ENCODE measurements at regions not wholly inside any gene's neighbourhood (a gene's known extent, or its start where the extent isn't known, plus 50 kb on each side); places are given as distances from the start of the nearest gene placed in this dataset.

DNA sequence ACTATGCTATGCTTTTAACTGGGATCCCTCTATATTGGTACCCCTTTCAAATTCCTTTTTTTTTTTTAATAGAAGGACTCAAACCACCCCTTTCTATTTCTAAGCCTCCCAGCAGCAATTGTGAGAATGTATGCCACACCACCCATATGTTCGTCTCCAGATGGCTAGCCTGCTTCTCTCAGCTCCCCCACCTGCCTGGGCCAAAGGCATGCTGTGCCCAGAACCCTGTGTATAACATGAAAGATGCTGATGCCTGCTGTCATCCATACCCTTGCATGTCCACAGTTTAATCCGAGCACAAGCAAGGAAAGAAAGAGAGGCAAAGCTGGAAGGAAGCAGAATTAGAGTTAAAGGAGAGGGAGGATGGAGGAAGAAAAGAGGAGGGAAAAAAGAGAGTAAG is 159.5 kb upstream of the CNTN6 start:
- DNase-seq (ENCODE audit: low read depth in 2 of 2) = no peak

DNA sequence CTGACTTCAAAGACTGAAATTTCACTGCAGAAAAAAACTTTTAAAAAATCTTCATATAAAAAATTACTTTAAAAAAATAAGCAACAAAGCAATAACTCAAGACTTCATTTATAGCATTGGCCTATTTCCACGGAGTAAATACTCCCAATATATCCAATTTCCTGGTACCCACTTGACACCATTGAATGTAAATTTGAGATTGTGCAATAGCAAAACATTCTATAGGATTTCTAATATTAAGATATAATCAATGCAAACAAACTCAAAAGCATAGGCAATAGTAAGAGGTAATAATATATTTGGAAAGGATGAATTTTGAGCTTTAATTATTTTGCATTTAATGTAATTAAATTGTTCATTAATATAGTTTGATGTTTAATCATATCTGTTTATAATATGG is 148.0 kb upstream of the CNTN6 start:
- no peak for DNase-seq (ENCODE audit: low read depth in 2 of 2)

DNA sequence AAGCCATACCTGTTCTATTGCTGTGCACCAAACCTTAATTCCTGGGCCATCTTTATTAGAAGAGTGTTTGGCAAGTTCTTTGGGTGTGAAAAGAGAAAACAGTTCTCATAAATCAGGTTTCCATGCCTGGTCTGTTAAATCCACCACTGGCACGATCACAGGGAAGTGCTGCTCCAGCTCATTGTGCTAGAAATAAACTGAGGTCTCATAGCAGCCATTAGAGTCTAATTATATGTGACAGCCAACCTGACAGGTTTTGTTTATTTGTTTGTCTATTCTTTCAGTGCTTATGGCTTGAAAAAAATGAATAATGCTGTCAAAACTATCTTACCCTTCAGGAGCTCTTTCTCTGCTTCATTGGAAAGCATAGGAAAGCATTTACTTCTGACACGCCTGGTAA is 147.1 kb upstream of the CNTN6 start:
- no peak for DNase-seq (ENCODE audit: low read depth in 2 of 2)

DNA sequence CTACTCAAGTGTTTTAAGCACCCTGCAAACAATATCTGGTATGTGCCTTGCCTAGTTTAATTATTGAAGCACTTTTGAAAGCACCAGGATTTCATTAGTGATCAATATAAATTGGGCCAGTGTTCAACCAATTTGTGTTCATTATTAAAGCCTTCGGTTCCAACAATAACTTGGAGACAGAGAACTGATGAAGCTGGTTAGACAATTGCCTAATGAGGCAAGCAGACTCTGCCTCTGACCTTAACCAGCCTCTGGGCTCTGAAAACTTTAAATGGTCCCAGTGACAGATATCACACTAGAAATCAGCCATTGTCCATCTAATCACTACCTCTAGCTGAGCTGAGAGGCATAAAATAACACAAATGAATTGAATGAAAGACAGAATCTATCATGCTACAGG is 139.9 kb upstream of the CNTN6 start:
- DNase-seq (ENCODE audit: low read depth in 2 of 2) = no peak

DNA sequence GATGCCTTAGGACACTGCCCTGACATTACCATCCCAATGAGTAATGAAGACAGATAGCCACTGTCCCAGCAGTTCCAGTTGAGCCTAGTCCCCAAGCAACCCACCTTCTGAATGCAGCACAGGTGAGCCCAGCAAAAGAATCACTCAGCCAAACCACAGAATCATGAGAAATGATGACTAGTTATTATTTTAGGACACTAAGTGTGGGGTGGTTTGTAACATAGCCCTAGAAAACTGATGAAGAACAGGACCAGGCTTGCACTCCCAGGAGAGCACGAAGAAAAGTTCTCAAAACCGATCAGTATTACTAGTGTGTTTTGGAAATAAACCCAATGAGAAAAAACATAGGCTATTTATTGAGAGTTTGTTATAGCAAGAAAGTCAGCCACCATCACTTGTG is 129.6 kb upstream of the CNTN6 start:
- no peak for DNase-seq (ENCODE audit: low read depth in 2 of 2)

DNA sequence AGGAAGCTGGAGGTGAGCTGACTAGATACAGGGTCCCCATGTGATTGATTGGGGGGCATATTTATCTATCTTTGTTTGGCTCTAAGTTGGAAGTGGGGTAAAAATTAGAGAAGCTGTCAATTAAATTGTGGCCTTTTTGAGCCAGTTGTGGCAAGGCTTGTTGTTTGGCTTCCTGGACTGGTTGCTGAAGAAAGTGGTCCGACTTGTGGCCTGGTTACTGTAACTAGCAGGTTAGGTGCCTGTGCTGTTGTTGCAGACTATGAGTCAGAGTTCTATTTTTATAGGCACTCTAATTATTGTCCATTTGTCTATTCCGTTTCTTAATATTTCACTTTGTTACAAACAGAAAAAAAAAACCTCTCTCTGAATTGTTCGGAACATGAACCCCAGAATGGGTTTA is 129.1 kb upstream of the CNTN6 start:
- no peak for DNase-seq (ENCODE audit: low read depth in 2 of 2)

DNA sequence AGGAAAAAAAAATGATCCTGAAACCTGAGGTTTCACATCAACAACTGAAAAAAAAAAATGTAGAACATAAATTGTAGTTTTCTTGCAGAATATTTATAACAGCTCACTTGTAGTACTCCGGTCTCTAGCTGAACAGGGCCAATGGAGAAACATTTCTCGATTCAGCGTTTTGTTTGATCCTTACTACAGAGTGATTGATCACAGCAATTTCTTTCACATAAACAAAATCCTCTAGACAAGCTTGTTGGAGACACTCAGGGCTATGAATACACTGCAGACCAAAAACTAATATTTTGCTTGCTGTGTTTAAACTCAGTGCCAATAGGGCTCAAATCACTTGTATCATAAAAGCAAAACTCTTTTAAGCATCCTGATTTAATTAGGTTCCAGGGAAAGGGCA is 127.0 kb upstream of the CNTN6 start:
- DNase-seq (ENCODE audit: low read depth in 2 of 2) = no peak

DNA sequence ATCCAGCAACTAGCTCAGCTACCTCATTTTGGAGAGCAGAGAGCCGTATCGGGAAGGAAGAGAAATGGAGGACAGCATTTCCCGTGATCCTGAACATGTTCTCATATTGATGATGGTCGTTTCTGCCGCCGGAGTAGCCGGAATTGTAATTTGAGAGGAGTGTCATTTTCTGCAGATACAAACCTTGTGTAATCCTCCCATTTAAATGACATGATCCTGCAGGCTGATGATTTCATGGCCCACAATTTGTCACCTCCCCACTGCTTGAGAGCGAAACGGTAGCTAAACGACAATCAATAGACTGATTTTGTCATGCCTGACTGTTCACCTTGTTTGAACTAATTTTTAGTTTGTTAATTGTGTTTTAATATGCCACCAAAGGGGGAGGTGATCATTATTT is 126.5 kb upstream of the CNTN6 start:
- no peak for DNase-seq (ENCODE audit: low read depth in 2 of 2)

DNA sequence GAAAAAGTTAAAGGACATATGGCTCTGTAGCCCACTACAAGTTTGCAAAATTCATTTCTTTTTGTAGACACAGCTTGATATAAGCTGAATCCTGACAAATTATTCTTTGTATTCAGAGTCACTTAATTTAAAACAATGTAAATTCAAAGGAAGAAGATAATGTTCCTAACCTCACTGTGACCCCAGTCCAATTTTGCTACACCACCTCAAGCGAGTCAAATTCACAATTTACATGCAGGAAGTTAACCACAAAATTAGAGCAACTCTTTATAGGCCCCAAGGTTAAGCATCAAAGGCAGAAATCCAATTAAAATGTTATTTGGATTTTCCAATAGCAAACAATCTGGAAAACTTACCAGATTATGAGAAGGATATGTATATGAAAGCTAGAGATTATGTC is 119.5 kb upstream of the CNTN6 start:
- no peak for DNase-seq (ENCODE audit: low read depth in 2 of 2)

DNA sequence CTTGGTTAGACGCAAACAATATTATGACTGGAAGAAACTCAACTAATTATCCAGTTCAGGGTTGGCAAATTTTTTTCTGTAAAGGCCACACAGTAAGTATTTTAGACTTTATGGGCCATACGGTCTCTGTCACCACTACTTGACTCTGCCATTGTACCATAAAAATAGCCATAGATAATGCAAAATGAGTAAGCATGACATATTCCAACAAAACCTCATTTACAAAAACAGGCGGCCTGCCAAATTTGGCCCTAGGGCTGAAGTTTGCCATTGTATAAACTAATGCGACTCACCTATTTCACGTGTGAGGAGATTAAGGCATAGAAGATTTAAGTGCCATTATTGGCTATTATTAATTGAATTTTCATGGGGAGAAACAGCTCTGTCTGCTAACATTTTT is 116.8 kb upstream of the CNTN6 start:
- DNase-seq (ENCODE audit: low read depth in 2 of 2) = no peak

DNA sequence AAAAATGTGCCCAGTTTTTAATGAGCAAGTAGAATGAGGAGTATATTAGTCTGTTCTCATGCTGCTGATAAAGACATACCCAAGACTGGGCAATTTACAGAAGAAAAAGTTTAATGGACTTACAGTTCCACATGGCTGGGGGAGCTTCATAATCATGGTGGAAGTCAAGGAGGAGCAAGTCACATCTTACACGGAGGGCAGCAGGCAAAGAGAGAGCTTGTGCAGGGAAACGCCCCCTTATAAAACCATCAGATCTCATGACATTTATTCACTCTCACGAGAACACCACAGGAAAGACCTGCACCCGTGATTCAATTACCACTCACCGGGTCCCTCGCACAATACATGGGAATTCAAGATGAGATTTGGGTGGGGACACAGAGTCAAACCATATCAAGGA is 111.7 kb upstream of the CNTN6 start:
- no peak for DNase-seq (ENCODE audit: low read depth in 2 of 2)

DNA sequence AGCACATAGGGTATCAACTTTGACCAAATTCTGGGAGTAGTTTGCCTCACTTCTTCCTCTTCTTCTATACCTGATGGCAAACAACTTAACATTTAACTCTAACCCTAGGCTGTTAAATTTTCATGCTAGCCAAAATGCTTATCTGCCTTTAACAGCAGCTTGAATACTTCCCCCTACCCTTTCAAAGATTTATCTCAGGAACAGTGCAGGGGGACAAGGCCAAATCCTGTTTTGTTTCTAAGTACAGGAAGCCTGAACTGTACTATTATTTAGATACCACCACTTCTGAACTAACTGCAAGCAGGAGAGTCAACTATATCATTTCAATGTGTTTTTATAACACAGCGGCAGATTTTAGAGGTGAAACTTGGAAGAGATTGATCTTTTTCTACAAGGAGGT is 104.0 kb upstream of the CNTN6 start:
- no peak for DNase-seq (ENCODE audit: low read depth in 2 of 2)

DNA sequence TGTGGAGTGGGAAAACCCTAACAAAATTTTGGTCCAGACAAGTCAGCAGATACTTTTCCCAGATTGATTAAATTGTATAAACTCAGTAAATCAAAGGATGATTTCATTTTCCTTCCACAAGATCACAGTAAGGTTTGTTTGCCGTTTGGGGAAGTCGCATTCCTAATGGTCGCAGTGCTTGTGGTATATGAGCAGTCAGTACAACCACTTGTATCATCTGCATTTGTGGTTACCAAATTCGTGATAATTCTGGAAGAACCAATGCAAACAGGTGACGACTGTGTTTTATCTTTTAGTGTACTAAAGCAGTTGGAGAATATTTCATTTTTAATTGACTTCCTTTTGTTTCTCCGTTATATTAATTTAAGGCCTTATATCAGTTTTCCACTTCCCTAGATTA is 100.0 kb upstream of the CNTN6 start:
- no peak for DNase-seq (ENCODE audit: low read depth in 2 of 2)

DNA sequence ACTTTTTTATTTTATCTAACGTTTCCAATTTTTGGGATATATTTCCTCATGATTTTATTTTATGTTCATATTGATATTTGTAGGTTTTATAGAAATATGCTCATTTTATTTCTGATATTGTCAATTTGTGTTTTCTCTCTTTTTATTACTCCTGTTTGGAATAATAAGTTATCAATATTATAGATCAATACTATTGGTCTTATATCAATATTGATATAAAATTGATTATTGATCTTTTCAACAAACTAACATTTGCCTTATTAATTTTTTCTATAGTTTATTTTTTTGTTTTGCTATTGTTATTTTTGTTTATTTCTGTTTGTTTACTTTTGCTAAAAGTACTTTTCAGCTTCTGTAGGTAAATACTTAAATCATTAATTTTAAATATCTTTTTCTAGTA is 90.8 kb upstream of the CNTN6 start:
- DNase-seq (ENCODE audit: low read depth in 2 of 2) = no peak

DNA sequence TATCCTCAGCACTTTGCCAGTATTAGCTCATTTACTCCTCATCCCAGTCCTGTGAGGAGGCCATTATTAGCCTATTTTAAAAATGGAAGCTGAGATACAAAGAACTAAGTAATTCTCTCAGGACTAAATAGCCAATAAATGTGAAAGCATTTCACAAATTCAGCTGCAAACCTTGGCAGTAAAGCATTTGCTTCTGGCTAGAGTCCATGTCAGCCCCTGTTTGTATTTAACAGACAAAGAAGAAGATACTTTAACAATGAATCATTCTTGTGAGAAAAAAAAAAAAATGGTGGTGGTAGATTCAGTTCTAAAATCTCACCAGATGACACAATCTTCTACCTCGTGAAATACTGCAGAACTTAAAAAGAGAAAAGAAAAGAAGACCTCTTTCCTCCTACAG is 85.0 kb upstream of the CNTN6 start:
- no peak for DNase-seq (ENCODE audit: low read depth in 2 of 2)

DNA sequence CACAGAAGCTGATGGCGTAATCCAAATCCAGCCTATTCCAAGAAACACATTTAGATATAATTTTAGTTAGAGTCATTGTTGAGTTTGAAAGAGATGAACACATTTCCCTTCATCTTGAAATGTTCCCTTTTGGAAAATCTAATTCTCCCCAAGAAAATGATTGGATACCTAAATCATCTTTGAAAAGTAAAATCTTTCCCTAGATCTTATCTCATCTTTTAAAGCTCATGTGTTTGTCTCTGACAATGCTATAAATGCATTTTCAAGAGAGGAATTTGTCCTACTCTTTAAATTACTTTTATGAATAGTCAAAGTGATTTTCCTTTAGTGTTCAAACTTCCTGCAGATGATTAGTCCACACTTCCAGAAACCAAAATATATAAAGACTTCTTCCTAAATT is 82.6 kb upstream of the CNTN6 start:
- no peak for DNase-seq (ENCODE audit: low read depth in 2 of 2)

DNA sequence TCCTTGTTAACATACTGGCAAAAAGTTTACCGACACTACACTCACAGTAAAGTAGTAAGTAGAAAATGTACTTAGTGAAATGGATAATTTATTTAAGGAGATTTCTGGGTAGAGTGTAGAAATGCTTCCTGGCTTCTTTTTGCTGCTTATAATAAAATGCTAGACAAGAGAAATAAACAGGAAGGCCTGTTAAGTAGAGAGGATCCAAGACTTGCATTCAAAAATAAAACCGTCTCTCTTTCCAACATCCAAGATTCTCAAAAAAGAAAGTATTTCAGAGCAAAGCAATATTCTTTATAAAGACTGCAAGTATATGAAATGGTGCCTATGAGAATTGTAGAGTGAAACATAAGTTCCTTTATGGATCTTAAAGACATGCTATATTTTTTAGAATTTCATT is 77.0 kb upstream of the CNTN6 start:
- DNase-seq (ENCODE audit: low read depth in 2 of 2) = no peak

DNA sequence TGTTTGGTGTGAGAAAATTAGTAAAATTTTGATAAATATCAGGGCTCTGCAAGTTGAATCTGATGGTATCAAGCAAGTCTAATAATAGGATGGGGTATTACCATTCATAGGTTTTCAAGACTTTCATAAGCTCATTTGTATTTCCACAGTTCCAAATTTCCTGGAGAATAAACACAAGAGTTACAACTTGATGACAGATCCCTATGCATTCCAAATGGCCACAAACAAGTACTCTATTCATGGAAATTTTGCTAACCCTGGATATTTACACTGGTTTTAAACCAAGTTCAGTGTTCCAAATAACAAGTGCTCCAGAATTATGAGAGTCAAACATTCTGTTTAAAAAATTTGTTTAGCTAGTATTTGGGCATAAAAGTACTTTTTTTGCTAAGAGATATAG is 75.0 kb upstream of the CNTN6 start:
- DNase-seq (ENCODE audit: low read depth in 2 of 2) = no peak

DNA sequence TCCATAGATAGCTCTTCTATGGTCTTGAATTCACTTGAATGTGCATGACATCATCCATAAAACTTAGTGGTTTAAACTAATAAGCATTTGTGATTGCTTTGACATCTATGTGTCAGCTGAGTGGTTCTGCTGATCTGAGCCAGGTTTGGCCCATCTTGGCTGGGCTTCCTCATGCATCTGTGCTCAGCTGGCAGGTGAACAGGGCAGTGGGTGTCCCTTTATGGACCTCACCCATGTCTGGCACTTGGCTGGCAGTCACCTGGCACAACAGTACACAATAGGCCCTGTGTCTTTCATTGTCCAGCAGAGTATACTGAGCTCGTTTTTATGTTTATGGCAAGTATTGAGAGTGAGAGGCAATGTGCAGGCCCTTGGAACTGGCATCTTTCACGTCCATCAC is 73.7 kb upstream of the CNTN6 start:
- DNase-seq (ENCODE audit: low read depth in 2 of 2) = no peak

DNA sequence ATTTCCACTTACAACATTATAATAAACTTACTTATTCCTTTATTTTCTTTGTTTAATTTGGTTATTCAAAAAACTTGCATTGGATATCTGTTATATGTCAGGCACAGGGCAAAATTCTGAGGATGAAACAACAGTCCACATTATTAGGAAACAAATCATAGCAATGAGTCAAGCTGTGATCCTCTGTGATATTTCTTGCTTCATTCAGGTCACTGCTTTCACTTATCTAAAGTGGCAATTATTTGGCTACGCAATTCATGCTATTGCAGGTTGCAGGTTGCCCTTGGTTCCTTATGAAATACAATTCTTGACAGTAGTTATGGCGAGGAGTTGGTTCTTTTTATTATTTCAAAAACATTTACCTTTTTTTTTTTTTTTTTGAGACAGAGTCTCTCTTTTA is 66.4 kb upstream of the CNTN6 start:
- no peak for DNase-seq (ENCODE audit: low read depth in 2 of 2)

DNA sequence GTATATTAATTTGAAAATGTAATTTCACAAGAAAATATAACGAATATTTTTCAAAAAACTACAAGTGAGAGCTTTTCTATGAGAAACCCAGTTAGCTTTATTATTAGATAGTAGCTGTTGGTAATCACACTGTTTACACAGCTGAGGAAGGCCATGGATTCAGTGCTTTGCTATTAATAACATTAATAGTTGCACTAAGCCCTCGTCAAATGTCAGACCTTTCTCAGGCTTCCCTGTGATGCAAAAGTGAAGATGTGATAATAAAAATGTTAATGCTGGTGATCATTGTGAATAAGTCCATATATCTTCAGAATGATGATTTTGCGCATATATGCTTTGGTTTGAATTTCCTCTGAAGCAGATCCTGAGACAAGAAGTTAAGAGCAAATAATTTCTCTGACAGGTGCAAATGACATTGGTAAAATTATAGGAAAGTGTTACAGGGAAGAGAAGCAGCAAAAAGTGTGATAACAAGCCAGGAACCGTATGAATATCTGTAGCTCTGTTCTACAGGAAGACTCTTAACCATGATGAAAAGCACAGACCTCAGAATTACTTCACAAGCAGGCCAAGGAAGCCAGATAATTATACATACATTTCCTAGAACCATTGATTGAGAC is 56.5 kb upstream of the CNTN6 start:
- DNase-seq (ENCODE audit: low read depth in 2 of 2) = no peak

DNA sequence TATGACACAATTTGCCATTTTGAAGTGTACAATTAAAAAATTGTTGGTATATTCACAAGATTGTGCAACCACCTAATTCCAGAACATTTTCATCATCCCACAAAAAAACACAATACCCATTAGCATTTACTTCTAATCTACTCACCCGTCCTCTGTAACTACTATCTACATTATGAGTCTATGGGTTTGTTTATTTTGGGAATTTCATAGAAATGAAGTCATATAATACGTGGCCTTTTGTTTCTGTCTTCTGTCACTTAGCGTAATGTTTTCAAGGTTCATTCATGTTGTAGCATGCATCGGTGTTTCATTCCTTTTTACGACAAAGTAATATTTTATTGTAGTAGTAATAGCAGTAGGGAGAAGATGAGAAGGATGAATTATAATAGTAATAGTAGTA is 55.2 kb upstream of the CNTN6 start:
- DNase-seq (ENCODE audit: low read depth in 2 of 2) = no peak
